NCI-H526 (cell line): ENCODE measurements at regions not wholly inside any gene's neighbourhood (a gene's known extent, or its start where the extent isn't known, plus 50 kb on each side); places are given as distances from the start of the nearest gene placed in this dataset.
A peak's percentile ranks its signal among the peaks of the same experiment; 100 is the strongest.

Experiments
- DNase-seq, 2 experiments: peaks; one replicate each; lab custom pipeline; 2025; lab: John Stamatoyannopoulos, UW

GRCh38 chr3:124542214-124542869, 187.9 kb upstream of the UMPS start:
- no peak for DNase-seq

- no peak for DNase-seq
Measured at GRCh38 chr3:124545891-124546290, 184.4 kb upstream of the UMPS start.

- no peak for DNase-seq
Measured at GRCh38 chr3:124552224-124552623, 178.0 kb upstream of the UMPS start.

GRCh38 chr3:124553178-124553577, 177.1 kb upstream of the UMPS start:
- DNase-seq, result no peak

- DNase-seq, result no peak
Measured at GRCh38 chr3:124556636-124557035, 173.6 kb upstream of the UMPS start.

DNA sequence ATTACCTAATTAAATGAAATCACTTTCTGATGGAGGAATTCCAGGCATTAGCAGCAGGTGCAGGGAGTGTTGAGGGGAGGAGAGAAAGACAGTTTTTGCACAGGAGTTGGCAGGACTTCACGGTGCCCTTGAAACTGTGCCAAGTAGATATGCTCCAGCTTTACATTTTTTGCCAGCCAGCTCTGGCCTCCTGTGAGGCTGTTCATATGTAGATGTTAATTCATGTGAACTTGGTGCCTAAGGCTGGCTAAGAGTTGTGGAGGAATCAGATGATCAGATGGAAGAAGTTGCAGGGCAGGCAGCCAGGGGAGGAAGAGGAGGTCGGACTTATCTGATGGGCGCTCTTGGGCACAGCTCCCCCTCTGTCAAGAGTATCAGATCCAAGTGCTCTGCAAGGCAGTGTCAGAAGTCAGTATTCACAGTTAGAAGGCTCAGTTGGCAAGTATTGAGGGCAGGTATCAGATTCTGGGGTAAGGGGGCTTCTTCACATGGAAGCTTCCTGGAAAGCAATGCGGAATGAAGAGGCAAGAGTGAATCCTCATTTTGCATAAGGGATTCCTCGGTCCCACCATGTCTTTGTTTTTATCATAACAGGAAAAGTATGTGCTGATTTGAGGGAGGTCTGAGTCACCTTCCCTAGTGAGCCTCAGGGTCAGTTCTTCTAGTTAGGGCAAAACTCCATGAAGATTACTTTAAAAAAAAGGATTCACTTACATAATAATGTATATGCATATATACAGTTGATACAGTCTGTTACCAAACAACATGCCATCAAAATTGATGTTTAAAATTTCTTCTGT, 172.6 kb upstream of the UMPS start:
- DNase-seq, result no peak

- no peak for DNase-seq
Measured at GRCh38 chr3:124558991-124559845, 171.0 kb upstream of the UMPS start.

GRCh38 chr3:124559846-124560574, 170.2 kb upstream of the UMPS start:
- DNase-seq, result peak in 1 of 2 experiments; percentile 80

DNA sequence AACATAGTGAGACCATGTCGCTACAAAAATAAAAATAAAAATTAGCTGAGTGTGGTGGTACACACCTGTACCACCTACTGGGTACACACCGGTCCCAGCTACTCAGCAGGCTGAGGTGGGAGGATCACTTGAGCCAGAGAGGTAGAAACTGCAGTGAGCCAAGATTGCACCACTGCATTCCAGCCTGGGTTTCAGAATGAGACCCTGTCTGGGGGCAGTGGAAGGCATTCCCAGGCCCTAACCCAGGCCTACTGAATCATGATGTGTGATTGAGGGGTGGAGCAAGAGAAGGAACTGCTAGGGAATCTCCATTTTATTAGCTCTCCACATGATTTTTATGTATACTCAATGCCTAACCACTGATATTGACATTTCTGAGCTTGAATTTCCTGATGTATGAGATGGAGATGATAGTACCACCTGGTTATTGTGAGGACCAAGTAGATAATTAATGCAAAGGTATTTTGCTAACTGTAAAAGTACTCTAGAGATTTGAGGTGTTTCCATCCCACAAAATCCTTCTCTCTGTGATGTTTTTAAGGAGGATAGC, 169.5 kb upstream of the UMPS start:
- DNase-seq, result no peak

DNA sequence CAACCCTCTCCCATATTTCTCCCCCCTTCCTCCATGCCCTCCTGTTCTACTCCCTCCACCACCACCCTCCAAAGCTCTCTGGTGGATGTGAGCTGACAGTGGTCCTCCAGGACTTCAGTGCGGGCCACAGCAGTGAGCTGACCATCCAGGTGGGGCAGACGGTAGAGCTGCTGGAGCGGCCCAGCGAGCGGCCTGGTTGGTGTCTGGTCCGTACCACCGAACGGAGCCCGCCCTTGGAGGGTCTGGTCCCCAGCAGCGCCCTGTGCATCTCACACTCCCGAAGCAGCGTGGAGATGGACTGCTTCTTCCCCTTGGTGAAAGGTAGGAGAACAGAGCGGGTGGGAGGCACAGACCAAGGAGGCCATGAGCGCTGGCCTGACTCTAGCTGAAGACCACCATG, 167.5 kb upstream of the UMPS start:
- no peak for DNase-seq

GRCh38 chr3:124563376-124563775, 166.9 kb upstream of the UMPS start:
- no peak for DNase-seq

- peak; percentile 50 to 87 for DNase-seq
Measured at GRCh38 chr3:124565013-124565412, 165.2 kb upstream of the UMPS start.

DNA sequence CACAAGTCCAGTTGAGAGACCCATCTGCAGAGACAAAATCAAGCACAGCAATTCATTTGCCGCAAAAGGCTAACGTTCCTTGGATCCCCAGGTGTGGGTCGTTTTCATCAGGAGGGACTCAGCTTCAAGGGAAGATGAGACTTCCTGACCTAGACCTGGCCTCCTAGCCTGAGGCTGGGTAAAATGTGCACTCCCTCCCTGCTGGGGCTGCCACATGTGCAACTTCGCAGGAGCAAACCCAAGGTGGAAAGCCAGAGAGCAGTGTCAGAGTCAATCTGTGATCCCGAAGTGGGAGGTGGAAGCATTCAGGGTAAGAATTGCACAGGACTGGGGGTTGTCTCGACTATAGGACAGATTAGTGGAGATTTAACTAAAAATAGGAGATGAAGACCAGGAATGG, 164.7 kb upstream of the UMPS start:
- no peak for DNase-seq

GRCh38 chr3:124566701-124567100, 163.6 kb upstream of the UMPS start:
- DNase-seq, result no peak

- no peak for DNase-seq
Measured at GRCh38 chr3:124567179-124567578, 163.1 kb upstream of the UMPS start.

DNA sequence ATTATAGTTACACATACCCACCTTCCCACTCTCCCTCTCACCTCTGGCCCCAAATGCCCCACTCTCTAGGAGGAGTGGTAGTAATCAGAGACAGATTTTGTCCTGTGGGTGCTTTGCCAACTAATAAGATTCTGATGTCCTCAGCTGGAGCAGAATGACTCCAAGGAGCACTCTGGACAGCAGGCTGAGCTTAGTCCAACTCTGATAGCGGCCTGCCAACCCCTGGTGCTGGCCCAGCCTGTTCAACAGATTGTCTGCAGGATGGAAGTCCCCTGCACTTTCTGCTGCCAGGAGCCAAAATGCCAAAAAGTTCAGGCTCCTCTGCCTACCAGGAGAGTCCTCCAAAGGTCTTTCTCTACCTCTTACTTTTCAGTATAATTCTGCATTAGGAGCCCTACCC, 160.5 kb upstream of the UMPS start:
- DNase-seq, result no peak

GRCh38 chr3:124570232-124570631, 160.0 kb upstream of the UMPS start:
- DNase-seq, result no peak

DNA sequence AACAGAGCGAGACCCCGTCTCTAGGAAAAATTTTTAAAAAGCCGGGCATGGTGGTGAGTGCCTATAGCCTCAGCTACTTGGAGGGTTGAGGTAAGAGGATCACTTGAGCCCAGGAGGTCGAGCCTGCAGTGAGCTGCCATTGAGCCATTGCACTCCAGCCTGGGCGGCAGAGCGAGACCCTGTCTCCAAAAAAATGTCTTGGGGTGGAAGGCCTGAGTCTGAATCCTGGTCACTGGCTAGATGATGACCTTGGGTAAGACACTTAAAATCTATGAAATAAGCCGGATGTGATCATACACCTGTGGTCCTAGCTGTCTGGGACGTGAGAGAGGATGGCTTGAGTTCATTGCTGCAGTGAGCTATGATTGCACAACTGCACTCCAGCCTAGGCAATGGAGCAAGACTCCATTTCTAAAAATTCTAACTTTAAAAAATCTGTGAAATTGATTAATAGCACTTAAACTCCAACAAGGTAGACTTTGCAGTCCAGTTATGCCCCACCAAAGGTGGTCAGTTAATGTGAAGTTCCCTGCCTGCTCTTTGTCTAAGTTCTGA, 157.3 kb upstream of the UMPS start:
- DNase-seq, result no peak

DNA sequence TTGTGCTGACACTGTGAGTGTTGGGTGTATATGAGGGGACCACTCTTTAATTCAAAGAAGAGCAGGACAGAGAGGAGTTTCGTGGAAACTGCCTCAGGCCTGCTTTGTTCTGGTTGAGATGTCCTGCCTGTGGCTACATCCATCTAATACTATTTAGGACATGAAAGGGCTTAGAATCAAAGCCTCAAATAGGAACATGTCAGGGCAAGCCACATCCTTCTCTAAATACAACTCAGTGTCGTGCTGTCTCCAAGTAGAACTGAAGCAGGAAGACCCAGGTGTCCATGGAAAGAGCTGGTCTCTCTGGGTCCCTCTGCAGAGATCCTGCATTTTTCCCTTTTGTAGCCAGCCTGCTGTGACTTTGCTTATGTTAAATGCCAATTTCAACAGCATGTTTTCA, 156.2 kb upstream of the UMPS start:
- DNase-seq, result no peak

GRCh38 chr3:124576565-124577493, 153.4 kb upstream of the UMPS start:
- no peak for DNase-seq
